Esophagus (tissue), 2 donors: ENCODE measurements at regions not wholly inside any gene's neighbourhood (a gene's known extent, or its start where the extent isn't known, plus 50 kb on each side); places are given as distances from the start of the nearest gene placed in this dataset.
"Not testable (repeated sequence)": the region's sequence is repeated elsewhere in the genome, so short reads cannot be mapped to it uniquely, and the experiment has no call there.

Experiments used
- H3K27ac ChIP-seq, 2 donors: one replicate each; pipeline ENCODE4 v1.5.1; 2013; ENCODE audit warnings: low read depth in 2 of 2, mild to moderate bottlenecking in 2 of 2, inconsistent platforms in 1 of 2, low read length in 1 of 2, moderate library complexity in 1 of 2
- H3K27me3 ChIP-seq, 2 donors: one replicate each; pipeline ENCODE4 v1.6.1; 2013; ENCODE audit warnings: low read length in 2 of 2, control low read depth in 1 of 2, mild to moderate bottlenecking in 1 of 2; ENCODE audit not compliant: insufficient read depth in 2 of 2, control insufficient read depth in 1 of 2
- H3K36me3 ChIP-seq, 2 donors: one replicate each; pipeline ENCODE4 v1.6.1; 2013; ENCODE audit warnings: low read length in 1 of 2; ENCODE audit not compliant: control insufficient read depth in 2 of 2, insufficient read depth in 2 of 2
- H3K4me1 ChIP-seq, 2 donors: one replicate each; pipeline ENCODE4 v1.6.1; 2013; ENCODE audit warnings: low read length in 1 of 2; ENCODE audit not compliant: control insufficient read depth in 2 of 2, insufficient read depth in 2 of 2
- H3K4me3 ChIP-seq, 2 donors: one replicate each; pipeline ENCODE4 v1.5.1; 2013; ENCODE audit warnings: low read length in 2 of 2, mild to moderate bottlenecking in 2 of 2, low read depth in 1 of 2, moderate library complexity in 1 of 2
- H3K9me3 ChIP-seq, 2 donors: one replicate each; pipeline ENCODE4 v1.6.1; 2013; ENCODE audit warnings: mild to moderate bottlenecking in 2 of 2, low read depth in 1 of 2, low read length in 1 of 2, moderate library complexity in 1 of 2; ENCODE audit not compliant: control insufficient read depth in 2 of 2, insufficient read depth in 1 of 2
- WGBS, 2 donors: extraction: QIAGEN DNeasy Blood & Tissue Kit; methylation state at CpG; one replicate each; pipeline ENCODE4 v1.1.7; 2013; 5-methylcytosine and 5-hydroxymethylcytosine counted together
- donor health status: healthy with polysubstance abuse.
- donor health status: Bipolar disorder and iron deficiency.

GRCh38 chr17:70271672-70272071, 102.3 kb downstream of the KCNJ2 start:
- Histone ChIP-seq H3K4me3 (no peak overlapping the region), H3K36me3 (no peaks in the 10 kb centered on the region), H3K4me1 (no peaks in the 10 kb centered on the region), H3K27ac (no peak overlapping the region), H3K27me3 (no peaks in the 10 kb centered on the region), H3K9me3 (no peaks in the 10 kb centered on the region)
- WGBS, 2 donors: 71 to 91% methylated on average over 3 of the region's 3 CpGs

GRCh38 chr17:70274255-70274654, 104.9 kb downstream of the KCNJ2 start:
- Histone ChIP-seq H3K36me3 (no peaks in the 10 kb centered on the region), H3K27ac (no peak overlapping the region), H3K27me3 (no peaks in the 10 kb centered on the region), H3K4me3 (no peak overlapping the region), H3K4me1 (no peaks in the 10 kb centered on the region), H3K9me3 (no peaks in the 10 kb centered on the region)
- WGBS, 2 donors: 55 to 69% methylated on average over 2 of the region's 2 CpGs

- H3K4me3 ChIP-seq: no peak overlapping the region
- no peaks in the 10 kb centered on the region for H3K27me3 ChIP-seq
- H3K9me3 ChIP-seq: no peaks in the 10 kb centered on the region
- H3K36me3 ChIP-seq: no peaks in the 10 kb centered on the region
- 41 to 44% methylated on average over 2 of the region's 2 CpGs for WGBS, 2 donors
- H3K4me1 ChIP-seq: no peaks in the 10 kb centered on the region
- no peak overlapping the region for H3K27ac ChIP-seq
Observed at GRCh38 chr17:70276906-70277305, 107.6 kb downstream of the KCNJ2 start.

GRCh38 chr17:70278844-70279462, 109.6 kb downstream of the KCNJ2 start:
- Histone ChIP-seq H3K27ac (no peak overlapping the region), H3K27me3 (no peaks in the 10 kb centered on the region), H3K36me3 (no peaks in the 10 kb centered on the region), H3K9me3 (no peaks in the 10 kb centered on the region), H3K4me1 (no peaks in the 10 kb centered on the region), H3K4me3 (no peak overlapping the region)
- 50 to 55% methylated on average over 5 of the region's 5 CpGs for WGBS, 2 donors

GRCh38 chr17:70286391-70286790, 117.1 kb downstream of the KCNJ2 start:
- Histone ChIP-seq H3K36me3 (no peaks in the 10 kb centered on the region), H3K27ac (no peak overlapping the region), H3K27me3 (no peaks in the 10 kb centered on the region), H3K9me3 (no peaks in the 10 kb centered on the region), H3K4me1 (no peaks in the 10 kb centered on the region), H3K4me3 (no peak overlapping the region)
- 77 to 79% methylated on average over 3 of the region's 3 CpGs for WGBS, 2 donors

GRCh38 chr17:70288540-70289290, 119.4 kb downstream of the KCNJ2 start:
- WGBS, 2 donors: 70 to 77% methylated on average over 3 of the region's 3 CpGs
- H3K27ac ChIP-seq: no peak overlapping the region
- no peak overlapping the region for H3K4me3 ChIP-seq
- no peaks in the 10 kb centered on the region for H3K9me3 ChIP-seq
- H3K27me3 ChIP-seq: no peaks in the 10 kb centered on the region
- no peaks in the 10 kb centered on the region for H3K4me1 ChIP-seq
- no peaks in the 10 kb centered on the region for H3K36me3 ChIP-seq

GRCh38 chr17:70290770-70291169, 121.4 kb downstream of the KCNJ2 start:
- WGBS, 2 donors: 91 to 95% methylated on average over 2 of the region's 2 CpGs
- Histone ChIP-seq H3K27ac (no peak overlapping the region), H3K4me1 (no peaks in the 10 kb centered on the region), H3K36me3 (no peaks in the 10 kb centered on the region), H3K9me3 (no peaks in the 10 kb centered on the region), H3K4me3 (no peak overlapping the region), H3K27me3 (no peaks in the 10 kb centered on the region)

GRCh38 chr17:70292366-70292765, 123.0 kb downstream of the KCNJ2 start:
- Histone ChIP-seq H3K36me3 (no peaks in the 10 kb centered on the region), H3K27me3 (no peaks in the 10 kb centered on the region), H3K4me1 (no peaks in the 10 kb centered on the region), H3K9me3 (no peaks in the 10 kb centered on the region), H3K4me3 (no peak overlapping the region), H3K27ac (no peak overlapping the region)
- WGBS, 2 donors: 55 to 69% methylated on average over 1 of the region's 1 CpG

- H3K27me3 ChIP-seq, H3K36me3 ChIP-seq, H3K9me3 ChIP-seq, H3K4me3 ChIP-seq, H3K4me1 ChIP-seq, H3K27ac ChIP-seq: not testable (repeated sequence)
- whole genome bisulfite sequencing, 2 donors: 87 to 93% methylated on average over 6 of the region's 6 CpGs
Observed at GRCh38 chr17:70293564-70294310, 124.4 kb downstream of the KCNJ2 start.
